Suppressor macrophage treated with lipopolysaccharide for 1 hour (primary cell): ENCODE measurements at regions not wholly inside any gene's neighbourhood (a gene's known extent, or its start where the extent isn't known, plus 50 kb on each side); places are given as distances from the start of the nearest gene placed in this dataset.
A peak's percentile ranks its signal among the peaks of the same experiment; 100 is the strongest.

Source experiments
- DNase-seq, 3 donors: peaks; one replicate each; pipeline ENCODE4 v3.0.0-alpha.2; 2020 to 2022

DNA sequence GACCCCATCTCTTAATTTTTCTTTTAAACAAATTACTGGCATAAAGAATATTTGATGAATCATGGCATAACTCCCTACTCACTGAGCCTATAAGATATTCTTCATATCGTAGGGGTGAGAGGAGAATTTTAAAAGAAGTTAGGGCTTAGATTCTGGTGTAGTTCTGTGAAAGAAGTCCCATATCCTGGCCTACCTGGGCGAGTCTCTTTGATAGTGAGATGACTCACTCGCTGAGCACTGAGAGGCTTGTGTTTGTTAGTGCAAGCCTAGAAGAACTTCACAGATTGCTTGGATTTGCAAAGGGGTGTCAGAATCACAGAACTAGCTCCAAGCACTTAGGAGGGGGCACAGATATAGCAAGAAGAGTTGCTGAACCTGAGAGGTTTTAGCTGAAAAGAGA lies 133.8 kb upstream of the TMC3 start:
- DNase-seq = no peak

- no peak for DNase-seq
Observed at GRCh38 chr15:81506936-81507335, 132.9 kb upstream of the TMC3 start.

DNA sequence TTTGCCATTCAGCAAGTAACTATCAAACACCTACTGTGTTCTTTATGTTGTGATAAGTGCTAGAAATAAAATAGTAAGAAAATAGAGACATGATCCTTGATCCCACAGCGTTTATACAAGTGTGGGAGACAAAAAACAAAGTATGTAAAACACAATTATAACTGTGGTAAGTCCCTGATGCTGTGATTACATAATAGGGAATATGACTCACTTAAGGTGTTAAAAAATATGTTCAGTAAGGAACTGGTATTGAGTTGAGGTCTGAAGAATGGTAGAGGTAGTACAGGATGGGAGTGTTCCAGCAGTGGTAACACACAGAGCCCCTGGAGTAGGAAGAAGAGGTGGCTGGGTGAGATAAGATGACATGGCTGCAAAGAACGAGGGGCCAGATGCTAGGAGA lies 132.1 kb upstream of the TMC3 start:
- DNase-seq = no peak

GRCh38 chr15:81504170-81504905 lies 130.3 kb upstream of the TMC3 start:
- no peak for DNase-seq

GRCh38 chr15:81502439-81502838 lies 128.4 kb upstream of the TMC3 start:
- DNase-seq = no peak

DNA sequence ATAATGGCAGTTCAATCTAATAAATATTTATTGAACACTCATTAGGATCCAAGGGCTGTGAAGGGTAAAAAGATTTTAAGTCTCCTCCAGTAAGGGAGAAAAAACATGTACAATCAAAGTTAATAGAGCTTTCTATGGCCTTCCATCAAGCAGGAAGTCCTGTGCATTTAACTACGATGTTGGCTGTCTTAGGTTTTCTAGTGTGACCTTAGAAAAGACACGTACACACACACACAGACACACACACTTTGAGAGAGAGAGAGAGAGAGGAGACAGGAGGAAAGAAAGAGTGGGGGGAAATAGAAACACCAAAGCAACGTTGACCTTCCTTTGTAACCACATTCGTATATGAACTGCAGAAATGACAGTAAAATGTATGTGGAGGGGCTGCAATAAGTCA lies 126.1 kb upstream of the TMC3 start:
- no peak for DNase-seq

DNA sequence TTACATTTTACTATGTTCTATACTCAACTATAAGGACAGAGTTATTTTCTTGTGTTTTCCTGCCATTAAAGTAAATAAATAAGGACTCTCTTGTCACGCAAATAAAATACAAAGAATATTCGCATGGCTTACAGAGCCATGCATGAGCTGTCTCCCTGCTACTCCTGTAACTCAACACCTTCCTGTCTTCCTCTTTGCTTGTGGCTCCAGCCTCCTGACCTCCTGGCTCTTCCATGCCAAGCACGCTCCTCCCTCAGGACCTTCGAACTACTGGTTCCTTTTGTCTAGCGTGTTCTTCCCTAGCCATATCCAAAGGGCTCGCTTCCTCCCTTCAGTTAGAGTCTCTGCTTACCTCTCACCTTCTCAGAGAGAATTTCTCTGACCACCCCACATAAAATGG lies 124.3 kb upstream of the TMC3 start:
- no peak for DNase-seq

DNA sequence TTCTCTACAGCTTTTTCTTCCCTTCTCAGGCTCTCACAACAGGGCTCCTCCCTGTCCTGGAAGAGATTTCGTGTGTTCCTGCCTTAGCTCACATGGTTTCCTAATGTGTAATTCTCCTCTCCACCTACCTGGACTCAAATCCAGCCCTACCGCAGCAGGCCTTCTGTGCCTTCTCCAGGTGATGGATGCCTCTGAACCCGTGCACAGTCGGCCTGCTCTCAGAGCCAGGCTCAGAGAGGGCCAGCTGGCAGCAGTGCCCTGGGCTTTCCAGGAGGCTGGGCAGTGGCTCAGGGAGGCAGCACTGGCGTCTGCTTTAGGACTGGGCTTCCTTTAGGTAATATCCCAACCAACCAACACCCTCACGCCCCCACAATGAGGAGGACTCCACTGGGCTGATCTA lies 123.2 kb upstream of the TMC3 start:
- no peak for DNase-seq

DNA sequence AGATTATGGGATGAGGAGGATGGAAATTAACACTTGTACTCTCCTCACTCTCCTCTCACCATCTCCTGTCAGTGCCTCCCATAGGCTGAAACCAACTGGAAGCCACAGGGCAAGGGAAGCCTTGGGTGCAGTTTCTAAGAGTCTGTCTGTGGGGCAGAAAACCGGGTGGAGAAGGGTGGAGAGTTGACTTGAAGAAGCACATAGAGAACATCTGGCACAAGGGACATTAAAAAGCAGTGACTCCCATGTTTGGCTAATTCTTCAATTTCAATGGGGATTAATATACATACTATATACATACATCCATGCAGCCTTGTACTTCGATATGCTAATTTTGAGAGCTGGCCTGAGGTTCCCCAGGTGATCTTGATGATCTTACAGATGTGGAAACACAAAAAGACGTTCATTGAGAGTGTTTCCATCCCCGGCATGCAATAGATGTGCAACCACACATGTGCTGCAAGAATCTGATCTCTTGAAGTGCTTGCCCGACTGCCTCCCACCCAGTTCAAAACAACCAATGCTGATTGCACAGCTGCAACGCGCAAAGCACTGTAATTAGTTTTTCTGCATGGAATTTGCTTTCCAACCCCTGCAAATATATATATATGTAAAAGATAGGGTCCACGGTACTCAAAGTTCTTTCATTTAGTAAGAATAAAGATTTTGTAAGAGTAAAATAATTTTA lies 121.9 kb upstream of the TMC3 start:
- no peak for DNase-seq

DNA sequence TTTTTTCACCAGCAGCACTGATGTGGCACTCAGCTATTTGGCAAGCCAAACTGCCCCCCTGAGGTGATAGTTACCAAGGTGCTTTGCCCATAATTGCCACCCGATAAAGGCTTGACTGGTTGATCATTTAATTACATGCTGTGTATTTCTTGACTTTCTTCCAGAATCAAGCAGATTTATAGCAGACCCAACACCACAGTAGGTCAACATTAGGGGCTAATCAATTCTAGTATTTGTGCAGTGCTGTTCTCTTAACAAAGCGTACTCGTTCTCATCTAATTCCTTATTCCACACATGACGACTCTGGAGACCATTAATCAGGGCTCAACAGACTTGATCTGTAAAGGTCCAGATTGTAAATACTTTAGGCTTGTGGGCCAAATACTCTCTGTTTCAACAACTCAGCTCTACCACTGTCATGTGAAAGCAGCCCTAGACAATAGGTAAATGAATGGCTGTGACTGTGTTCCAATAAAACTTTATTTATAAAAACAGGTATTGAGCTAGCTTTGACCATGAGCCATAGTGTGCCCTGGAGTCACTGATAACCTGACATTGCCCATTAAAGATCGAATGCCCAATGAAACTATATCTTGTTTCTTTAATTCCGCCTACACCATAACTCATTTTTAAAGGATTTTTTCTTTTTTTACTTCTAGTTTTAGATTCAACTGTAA lies 119.1 kb upstream of the TMC3 start:
- no peak for DNase-seq

DNA sequence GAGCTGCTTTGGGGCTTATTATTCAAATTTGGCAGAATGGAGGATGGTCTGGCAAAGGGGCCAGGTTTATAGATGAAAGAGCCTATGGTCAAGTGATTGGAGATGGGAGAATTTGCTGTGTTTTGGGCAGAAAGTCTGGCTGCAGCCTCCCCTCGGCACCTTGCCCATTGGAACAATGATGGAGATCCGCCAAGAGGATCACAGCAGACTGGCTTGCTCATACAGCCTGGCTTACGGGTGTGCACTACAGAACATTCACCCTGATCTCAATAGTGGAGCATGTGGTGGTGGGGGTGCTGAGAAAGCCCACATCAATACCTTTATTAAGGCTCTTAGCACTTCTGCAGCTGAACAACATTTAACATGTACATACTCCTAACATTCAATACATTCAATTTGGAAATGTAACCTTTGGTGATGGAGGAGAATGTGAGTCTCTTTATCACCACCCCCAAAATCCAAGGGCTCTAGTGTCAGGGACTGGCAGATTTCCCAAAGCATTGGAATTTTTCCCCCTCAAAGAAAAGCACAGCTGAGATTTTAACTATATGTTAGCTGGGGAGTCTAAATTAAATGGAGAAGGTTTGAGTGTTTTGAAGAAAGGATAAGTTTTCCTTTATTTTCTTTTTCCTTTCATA lies 118.4 kb upstream of the TMC3 start:
- DNase-seq = no peak

DNA sequence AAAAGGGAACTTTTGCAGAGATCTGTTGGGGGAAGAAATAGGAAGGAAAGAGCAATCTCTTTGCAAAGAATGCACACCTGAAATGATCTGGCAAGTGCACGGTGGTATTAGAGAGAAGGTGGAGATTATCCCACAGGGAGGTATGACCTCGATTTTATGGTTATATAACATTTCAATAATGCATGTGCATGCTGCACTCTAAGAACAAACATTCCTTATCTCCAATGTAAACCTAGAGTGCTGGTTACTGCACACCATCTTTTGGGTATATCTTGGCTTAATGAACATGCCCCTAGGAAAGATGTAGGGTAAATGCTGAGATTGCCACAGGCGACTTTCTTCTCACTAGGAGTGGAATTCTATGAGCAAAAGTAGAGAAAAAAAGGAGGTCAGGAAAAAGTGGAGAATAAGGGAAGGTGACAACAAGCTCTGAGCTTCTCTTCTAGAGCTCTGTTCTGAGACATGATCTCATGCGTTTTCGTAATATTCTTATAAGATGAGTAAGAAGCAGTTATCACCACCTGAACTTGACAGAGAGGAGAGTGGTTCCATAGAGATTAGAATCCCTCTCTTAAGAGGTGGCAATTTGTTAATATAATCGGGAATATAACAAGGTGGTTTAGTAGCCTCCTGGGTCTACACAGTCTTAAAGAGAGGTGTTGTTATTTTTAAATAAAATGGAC lies 117.5 kb upstream of the TMC3 start:
- DNase-seq = no peak

GRCh38 chr15:81485806-81486205 lies 111.8 kb upstream of the TMC3 start:
- DNase-seq = no peak

- no peak for DNase-seq
Observed at GRCh38 chr15:81484086-81484955, 110.3 kb upstream of the TMC3 start.

DNA sequence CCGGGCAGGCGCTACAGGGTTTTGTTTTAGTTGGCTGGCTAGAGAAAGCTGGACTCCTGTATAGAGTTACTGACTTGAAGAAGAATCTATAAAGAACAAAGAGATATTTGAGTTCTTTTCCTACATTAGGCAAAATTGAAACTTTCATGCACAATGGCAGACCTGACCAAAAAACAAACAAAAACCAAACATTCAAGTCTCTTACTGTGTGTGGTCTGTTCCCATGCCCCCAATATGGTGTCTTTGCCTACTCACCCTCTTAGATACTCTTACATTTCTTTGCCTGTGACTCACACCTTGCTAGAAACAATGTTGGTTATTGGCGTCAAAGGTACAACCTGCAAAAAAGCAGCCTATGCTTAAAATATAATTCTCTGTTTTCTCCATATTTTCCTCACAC lies 109.5 kb upstream of the TMC3 start:
- no peak for DNase-seq

DNA sequence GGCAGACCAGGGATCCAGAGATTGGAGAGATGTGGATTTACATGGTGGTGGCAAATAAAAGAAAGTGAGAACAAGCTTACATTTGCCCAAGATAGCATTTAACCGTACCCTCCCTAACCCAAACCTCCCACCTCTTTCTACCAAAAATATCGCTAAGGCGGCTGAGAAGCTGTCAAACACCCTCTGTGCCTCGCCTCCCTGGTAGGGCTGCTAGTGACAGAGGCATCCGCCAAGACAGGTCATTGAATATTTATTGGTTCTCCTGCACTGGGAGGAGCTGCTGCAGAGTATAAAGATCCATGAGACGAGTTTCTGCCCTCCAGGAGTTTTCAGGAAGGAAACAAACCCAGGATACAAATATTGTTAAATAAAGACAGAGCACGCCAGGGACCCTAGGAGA lies 107.3 kb upstream of the TMC3 start:
- DNase-seq = no peak

DNA sequence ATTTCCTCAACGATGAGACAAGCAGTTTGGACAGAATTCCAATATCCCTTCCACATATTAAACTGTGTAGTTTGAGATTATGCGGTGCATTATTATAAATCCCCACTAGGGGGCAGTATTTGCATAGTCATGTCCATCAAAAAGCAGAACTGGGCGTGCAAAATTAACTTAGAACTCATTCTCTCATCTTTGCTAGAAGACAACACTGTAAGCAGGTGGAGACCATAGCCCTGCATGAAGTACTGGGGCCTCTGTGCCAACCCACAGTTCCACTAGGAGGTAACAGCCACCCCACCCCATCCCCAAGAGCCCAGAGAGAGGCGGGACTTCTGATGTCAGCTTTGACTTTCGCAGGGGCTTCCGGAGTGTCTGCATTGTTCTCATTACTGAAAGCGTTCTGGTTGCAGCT lies 106.6 kb upstream of the TMC3 start:
- DNase-seq = peak; percentile 79 to 86 (median 80)

DNA sequence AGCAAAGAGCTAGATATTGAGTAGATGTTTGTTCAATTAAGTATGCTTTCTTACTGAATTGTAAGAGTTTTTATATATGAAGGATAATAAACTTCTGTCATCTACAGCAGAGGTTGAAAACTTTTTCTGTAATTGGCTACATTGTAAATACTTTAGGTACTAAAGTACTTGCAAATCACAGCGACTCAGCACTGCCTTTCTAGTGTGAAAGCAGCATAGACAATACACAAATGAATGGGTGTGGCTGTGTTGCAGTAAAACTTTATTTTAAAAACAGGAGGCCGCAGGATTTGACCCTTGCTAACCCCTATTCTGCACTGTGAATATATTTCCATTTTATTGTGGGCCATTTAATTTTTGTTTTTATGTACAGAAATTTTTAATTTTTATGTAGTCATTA lies 104.3 kb upstream of the TMC3 start:
- no peak for DNase-seq

- DNase-seq = no peak
Observed at GRCh38 chr15:81475926-81476325, 101.9 kb upstream of the TMC3 start.

- no peak for DNase-seq
Observed at GRCh38 chr15:81475471-81475870, 101.5 kb upstream of the TMC3 start.

- DNase-seq = no peak
Observed at GRCh38 chr15:81473946-81474345, 99.9 kb upstream of the TMC3 start.

DNA sequence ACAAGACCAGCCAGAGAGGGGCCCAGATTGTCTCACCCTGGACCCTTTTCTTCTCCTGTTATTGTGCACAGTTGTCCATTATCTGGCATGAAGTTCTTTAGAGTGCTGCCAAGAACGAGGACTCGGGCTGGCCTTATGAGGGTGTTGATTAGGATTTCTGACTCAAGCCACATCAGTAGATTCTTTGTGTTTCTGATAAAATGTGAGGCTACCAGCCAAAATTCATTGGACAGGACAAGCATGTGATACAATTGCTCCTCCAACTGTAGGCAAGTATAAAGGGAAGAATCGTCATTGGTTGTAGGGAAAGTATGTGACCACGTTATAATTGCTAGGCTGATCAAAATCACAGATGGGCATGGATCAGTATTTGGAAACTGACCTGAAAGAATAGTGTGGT lies 99.2 kb upstream of the TMC3 start:
- DNase-seq = no peak
